ENCODE measurements at regions not wholly inside any gene's neighbourhood (a gene's known extent, or its start where the extent isn't known, plus 50 kb on each side); places are given as distances from the start of the nearest gene placed in this dataset.

DNA sequence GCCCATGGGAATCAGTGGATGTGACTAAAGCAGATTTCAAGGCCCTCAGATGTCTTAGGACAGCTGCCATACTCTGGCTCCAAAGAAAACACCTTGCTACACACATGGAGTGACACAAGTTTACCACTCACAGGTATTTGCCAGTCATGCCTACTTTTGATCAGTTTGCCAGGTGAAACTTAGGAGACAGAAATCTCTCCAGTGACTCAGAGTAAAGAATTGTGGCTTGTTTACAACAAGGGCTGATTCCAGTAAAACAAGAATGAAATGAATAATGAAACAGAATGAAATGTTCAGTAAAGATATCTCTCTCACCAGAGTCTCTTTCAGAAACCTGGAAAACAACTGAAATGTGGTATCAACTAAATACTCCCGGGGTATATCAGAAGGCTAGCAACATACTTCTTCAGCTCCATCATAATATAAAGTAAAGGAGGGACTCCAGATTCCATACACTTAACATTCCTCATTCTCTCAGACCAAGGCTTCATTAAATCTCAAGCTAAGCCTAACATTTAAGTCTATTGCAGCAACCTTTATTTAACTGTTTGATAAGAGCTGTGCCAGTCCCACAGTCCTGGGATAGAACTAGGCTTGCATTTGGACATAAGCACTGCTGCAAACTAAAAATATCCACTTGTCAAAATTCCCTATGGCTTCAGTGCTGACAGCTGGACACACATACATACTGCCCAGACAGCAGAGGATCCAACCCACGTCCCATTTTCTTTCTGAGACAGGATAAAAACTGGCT lies 143.3 kb downstream of the SIPA1L2 start:
- Histone ChIP-seq H3K79me2 (replicated peaks; ENCODE audit: insufficient read depth, low read length) (no peaks in the 10 kb centered on the region), H4K20me1 (ENCODE audit: insufficient read depth) (no peaks in the 10 kb centered on the region), H2AFZ (ENCODE audit: low read depth, low read length) (no peak overlapping the region), H3K9me3 (ENCODE audit: low read length) (no peaks in the 10 kb centered on the region), H3F3A (ENCODE audit: insufficient read depth, low read length, poor library complexity, severe bottlenecking) (peaks cover 3% of the 10 kb centered on the region), H3K9me2 (ENCODE audit: insufficient read depth, low read length) (no peaks in the 10 kb centered on the region), H3K4me2 (ENCODE audit: low read length) (no peak overlapping the region), H3K27me3 (ENCODE audit: insufficient read depth, low read depth, low read length) (no peaks in the 10 kb centered on the region), H3K9ac (ENCODE audit: low read length) (no peak overlapping the region), H3K36me3 (ENCODE audit: insufficient read depth, low read length) (no peaks in the 10 kb centered on the region), H3K4me3 (ENCODE audit: low read length) (no peak overlapping the region), H3K27ac (ENCODE audit: low read length) (no peak overlapping the region)
- TF ChIP-seq, protein P1, sequence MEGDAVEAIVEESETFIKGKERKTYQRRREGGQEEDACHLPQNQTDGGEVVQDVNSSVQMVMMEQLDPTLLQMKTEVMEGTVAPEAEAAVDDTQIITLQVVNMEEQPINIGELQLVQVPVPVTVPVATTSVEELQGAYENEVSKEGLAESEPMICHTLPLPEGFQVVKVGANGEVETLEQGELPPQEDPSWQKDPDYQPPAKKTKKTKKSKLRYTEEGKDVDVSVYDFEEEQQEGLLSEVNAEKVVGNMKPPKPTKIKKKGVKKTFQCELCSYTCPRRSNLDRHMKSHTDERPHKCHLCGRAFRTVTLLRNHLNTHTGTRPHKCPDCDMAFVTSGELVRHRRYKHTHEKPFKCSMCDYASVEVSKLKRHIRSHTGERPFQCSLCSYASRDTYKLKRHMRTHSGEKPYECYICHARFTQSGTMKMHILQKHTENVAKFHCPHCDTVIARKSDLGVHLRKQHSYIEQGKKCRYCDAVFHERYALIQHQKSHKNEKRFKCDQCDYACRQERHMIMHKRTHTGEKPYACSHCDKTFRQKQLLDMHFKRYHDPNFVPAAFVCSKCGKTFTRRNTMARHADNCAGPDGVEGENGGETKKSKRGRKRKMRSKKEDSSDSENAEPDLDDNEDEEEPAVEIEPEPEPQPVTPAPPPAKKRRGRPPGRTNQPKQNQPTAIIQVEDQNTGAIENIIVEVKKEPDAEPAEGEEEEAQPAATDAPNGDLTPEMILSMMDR (IDR thresholded peaks at IDR 0.05; ENCODE audit: poor library complexity, severe bottlenecking), result no peak
- TF ChIP-seq TAF1 (IDR thresholded peaks at IDR 0.05; ENCODE audit: low read depth) (no peak), POLR2AphosphoS5 (IDR thresholded peaks at IDR 0.05) (no peak), MXI1 (conservative IDR thresholded peaks at IDR 0.05; ENCODE audit: poor library complexity, severe bottlenecking) (no peak), SMC3 (conservative IDR thresholded peaks at IDR 0.05; ENCODE audit: poor library complexity) (no peak), EZH2 (IDR thresholded peaks at IDR 0.05; ENCODE audit: borderline replicate concordance, insufficient read depth, low read length, poor library complexity, severe bottlenecking) (no peak), RAD21 (conservative IDR thresholded peaks at IDR 0.05) (no peak), EP300 (conservative IDR thresholded peaks at IDR 0.05; ENCODE audit: poor library complexity, severe bottlenecking) (no peak)
- TF ChIP-seq, protein P2, sequence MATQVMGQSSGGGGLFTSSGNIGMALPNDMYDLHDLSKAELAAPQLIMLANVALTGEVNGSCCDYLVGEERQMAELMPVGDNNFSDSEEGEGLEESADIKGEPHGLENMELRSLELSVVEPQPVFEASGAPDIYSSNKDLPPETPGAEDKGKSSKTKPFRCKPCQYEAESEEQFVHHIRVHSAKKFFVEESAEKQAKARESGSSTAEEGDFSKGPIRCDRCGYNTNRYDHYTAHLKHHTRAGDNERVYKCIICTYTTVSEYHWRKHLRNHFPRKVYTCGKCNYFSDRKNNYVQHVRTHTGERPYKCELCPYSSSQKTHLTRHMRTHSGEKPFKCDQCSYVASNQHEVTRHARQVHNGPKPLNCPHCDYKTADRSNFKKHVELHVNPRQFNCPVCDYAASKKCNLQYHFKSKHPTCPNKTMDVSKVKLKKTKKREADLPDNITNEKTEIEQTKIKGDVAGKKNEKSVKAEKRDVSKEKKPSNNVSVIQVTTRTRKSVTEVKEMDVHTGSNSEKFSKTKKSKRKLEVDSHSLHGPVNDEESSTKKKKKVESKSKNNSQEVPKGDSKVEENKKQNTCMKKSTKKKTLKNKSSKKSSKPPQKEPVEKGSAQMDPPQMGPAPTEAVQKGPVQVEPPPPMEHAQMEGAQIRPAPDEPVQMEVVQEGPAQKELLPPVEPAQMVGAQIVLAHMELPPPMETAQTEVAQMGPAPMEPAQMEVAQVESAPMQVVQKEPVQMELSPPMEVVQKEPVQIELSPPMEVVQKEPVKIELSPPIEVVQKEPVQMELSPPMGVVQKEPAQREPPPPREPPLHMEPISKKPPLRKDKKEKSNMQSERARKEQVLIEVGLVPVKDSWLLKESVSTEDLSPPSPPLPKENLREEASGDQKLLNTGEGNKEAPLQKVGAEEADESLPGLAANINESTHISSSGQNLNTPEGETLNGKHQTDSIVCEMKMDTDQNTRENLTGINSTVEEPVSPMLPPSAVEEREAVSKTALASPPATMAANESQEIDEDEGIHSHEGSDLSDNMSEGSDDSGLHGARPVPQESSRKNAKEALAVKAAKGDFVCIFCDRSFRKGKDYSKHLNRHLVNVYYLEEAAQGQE (IDR thresholded peaks at IDR 0.05; ENCODE audit: borderline replicate concordance), result no peak

DNA sequence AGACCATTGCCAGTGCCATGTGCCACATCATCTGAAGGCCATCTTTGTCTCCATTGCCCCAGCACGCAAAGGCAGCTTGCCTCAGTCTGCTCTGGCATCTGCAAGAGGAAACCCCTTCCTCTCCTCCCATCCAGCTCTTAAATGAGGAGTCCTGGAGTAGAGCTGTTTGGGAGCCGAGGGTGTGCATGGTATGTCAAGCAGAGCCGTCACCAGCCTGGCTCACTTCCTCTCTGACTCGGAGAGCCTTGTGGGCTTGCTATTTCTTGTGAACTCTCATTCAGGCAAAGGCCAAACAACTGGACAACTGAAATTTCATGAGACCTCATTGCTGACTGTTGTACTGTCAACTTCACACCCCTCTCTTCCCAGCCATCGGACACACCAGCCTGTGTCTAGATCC lies 143.9 kb downstream of the SIPA1L2 start:
- H3K36me3 ChIP-seq (ENCODE audit: insufficient read depth, low read length), result no peaks in the 10 kb centered on the region
- no peak overlapping the region for H3K4me3 ChIP-seq (ENCODE audit: low read length)
- no peak overlapping the region for H2AFZ ChIP-seq (ENCODE audit: low read depth, low read length)
- no peak overlapping the region for H3K27ac ChIP-seq (ENCODE audit: low read length)
- no peak overlapping the region for H3K4me2 ChIP-seq (ENCODE audit: low read length)
- H3F3A ChIP-seq (ENCODE audit: insufficient read depth, low read length, poor library complexity, severe bottlenecking), result peaks cover 3% of the 10 kb centered on the region
- H3K27me3 ChIP-seq (ENCODE audit: insufficient read depth, low read depth, low read length), result no peaks in the 10 kb centered on the region
- no peaks in the 10 kb centered on the region for H3K79me2 ChIP-seq (replicated peaks; ENCODE audit: insufficient read depth, low read length)
- no peak for TF ChIP-seq POLR2AphosphoS5 (IDR thresholded peaks at IDR 0.05)
- TF ChIP-seq EZH2 (IDR thresholded peaks at IDR 0.05; ENCODE audit: borderline replicate concordance, insufficient read depth, low read length, poor library complexity, severe bottlenecking), result no peak
- no peak for TF ChIP-seq MXI1 (conservative IDR thresholded peaks at IDR 0.05; ENCODE audit: poor library complexity, severe bottlenecking)
- TF ChIP-seq EP300 (conservative IDR thresholded peaks at IDR 0.05; ENCODE audit: poor library complexity, severe bottlenecking), result no peak
- no peak for TF ChIP-seq RAD21 (conservative IDR thresholded peaks at IDR 0.05)
- TF ChIP-seq, protein P1 (IDR thresholded peaks at IDR 0.05; ENCODE audit: poor library complexity, severe bottlenecking), result no peak
- H3K9me2 ChIP-seq (ENCODE audit: insufficient read depth, low read length), result no peaks in the 10 kb centered on the region
- H4K20me1 ChIP-seq (ENCODE audit: insufficient read depth), result no peaks in the 10 kb centered on the region
- no peak overlapping the region for H3K9ac ChIP-seq (ENCODE audit: low read length)
- H3K9me3 ChIP-seq (ENCODE audit: low read length), result no peaks in the 10 kb centered on the region
